ENCODE measurements at regions not wholly inside any gene's neighbourhood (a gene's known extent, or its start where the extent isn't known, plus 50 kb on each side); places are given as distances from the start of the nearest gene placed in this dataset.
A peak's percentile ranks its signal among the peaks of the same experiment; 100 is the strongest.

GRCh38 chr2:198304859-198305258 lies 500.5 kb downstream of the PLCL1 start:
- 83 to 87% methylated on average over 4 of the region's 4 CpGs for WGBS, 2 donors
- H3K36me3 ChIP-seq, result no peaks in the 10 kb centered on the region
- H3K9me3 ChIP-seq, result no peaks in the 10 kb centered on the region
- H3K27me3 ChIP-seq, result no peaks in the 10 kb centered on the region
- no peak overlapping the region for H3K4me3 ChIP-seq
- no peak for TF ChIP-seq POLR2AphosphoS5 (IDR thresholded peaks at IDR 0.05)
- TF ChIP-seq CTCF (IDR thresholded peaks at IDR 0.05), result no peak
- no peak for TF ChIP-seq POLR2A (IDR thresholded peaks at IDR 0.05)
- no peak for TF ChIP-seq EP300 (IDR thresholded peaks at IDR 0.05)
- no peak overlapping the region for H3K27ac ChIP-seq
- no peak for DNase-seq
- H3K4me1 ChIP-seq, result no peaks in the 10 kb centered on the region
- intact Hi-C loops (cut with DNase I), result no loop called here

- H3K27ac ChIP-seq, result no peak overlapping the region
- H3K9me3 ChIP-seq, result no peaks in the 10 kb centered on the region
- WGBS, 2 donors, result 65% methylated on average over 2 of the region's 2 CpGs
- intact Hi-C loops (cut with DNase I), result loop anchor here (1.0 to 10.0 kb wide), 3 partner anchors 170 to 593 kb away; partner anchors contain the start of gene MARS2
- H3K4me3 ChIP-seq, result no peak overlapping the region
- DNase-seq, result no peak
- H3K27me3 ChIP-seq, result no peaks in the 10 kb centered on the region
- no peaks in the 10 kb centered on the region for H3K36me3 ChIP-seq
- H3K4me1 ChIP-seq, result peaks cover 0 to 4% (median 0%) of the 10 kb centered on the region in 4 donors
- TF ChIP-seq CTCF (IDR thresholded peaks at IDR 0.05) (no peak), EP300 (IDR thresholded peaks at IDR 0.05) (no peak), POLR2A (IDR thresholded peaks at IDR 0.05) (no peak), POLR2AphosphoS5 (IDR thresholded peaks at IDR 0.05) (no peak)
These were observed 493.0 kb downstream of the PLCL1 start for GRCh38 chr2:198297350-198297749.

GRCh38 chr2:198296665-198297308 lies 492.4 kb downstream of the PLCL1 start:
- H3K9me3 ChIP-seq, result no peaks in the 10 kb centered on the region
- H3K27me3 ChIP-seq, result no peaks in the 10 kb centered on the region
- TF ChIP-seq POLR2AphosphoS5 (IDR thresholded peaks at IDR 0.05) (no peak), CTCF (IDR thresholded peaks at IDR 0.05) (peak; percentile 48 to 82 (median 74))
- H3K36me3 ChIP-seq, result no peaks in the 10 kb centered on the region
- no peak for DNase-seq
- no peak overlapping the region for H3K4me3 ChIP-seq
- intact Hi-C loops (cut with DNase I), result loop anchor here (1.0 to 10.0 kb wide), 3 partner anchors 169 to 592 kb away; partner anchors contain the start of gene MARS2
- H3K27ac ChIP-seq, result no peak overlapping the region
- 1% methylated on average over 8 of the region's 8 CpGs for WGBS, 2 donors
- peaks cover 0 to 4% (median 0%) of the 10 kb centered on the region in 4 donors for H3K4me1 ChIP-seq

- intact Hi-C loops (cut with DNase I), result loop anchor here (10.0 kb wide), 1 partner anchor 588 kb away; the partner anchor contains the start of gene MARS2
- TF ChIP-seq EP300 (IDR thresholded peaks at IDR 0.05), result no peak
- TF ChIP-seq POLR2AphosphoS5 (IDR thresholded peaks at IDR 0.05), result no peak
- TF ChIP-seq CTCF (IDR thresholded peaks at IDR 0.05), result no peak
- no peak for TF ChIP-seq POLR2A (IDR thresholded peaks at IDR 0.05)
- DNase-seq, result no peak
These were observed 488.9 kb downstream of the PLCL1 start for GRCh38 chr2:198293281-198293680.

More at GRCh38 chr2:198293281-198293680, 488.9 kb downstream of the PLCL1 start:
- Histone ChIP-seq H3K27me3 (no peaks in the 10 kb centered on the region), H3K4me1 (peaks cover 0 to 4% (median 0%) of the 10 kb centered on the region in 4 donors), H3K4me3 (no peak overlapping the region), H3K36me3 (no peaks in the 10 kb centered on the region), H3K9me3 (no peaks in the 10 kb centered on the region), H3K27ac (no peak overlapping the region)
- WGBS, 2 donors, result 65 to 70% methylated on average over 1 of the region's 1 CpG

Data from sigmoid colon (tissue), 6 donors.